ENCODE measurements at regions not wholly inside any gene's neighbourhood (a gene's known extent, or its start where the extent isn't known, plus 50 kb on each side); places are given as distances from the start of the nearest gene placed in this dataset.

- no peak for TF ChIP-seq TP53 (CRISPR knock-in tag; IDR thresholded peaks at IDR 0.05)
- TF ChIP-seq NR2C2 (CRISPR knock-in tag; IDR thresholded peaks at IDR 0.05), result no peak
- no peak for TF ChIP-seq NFE2L1 (CRISPR knock-in tag; IDR thresholded peaks at IDR 0.05)
- TF ChIP-seq, protein P1, sequence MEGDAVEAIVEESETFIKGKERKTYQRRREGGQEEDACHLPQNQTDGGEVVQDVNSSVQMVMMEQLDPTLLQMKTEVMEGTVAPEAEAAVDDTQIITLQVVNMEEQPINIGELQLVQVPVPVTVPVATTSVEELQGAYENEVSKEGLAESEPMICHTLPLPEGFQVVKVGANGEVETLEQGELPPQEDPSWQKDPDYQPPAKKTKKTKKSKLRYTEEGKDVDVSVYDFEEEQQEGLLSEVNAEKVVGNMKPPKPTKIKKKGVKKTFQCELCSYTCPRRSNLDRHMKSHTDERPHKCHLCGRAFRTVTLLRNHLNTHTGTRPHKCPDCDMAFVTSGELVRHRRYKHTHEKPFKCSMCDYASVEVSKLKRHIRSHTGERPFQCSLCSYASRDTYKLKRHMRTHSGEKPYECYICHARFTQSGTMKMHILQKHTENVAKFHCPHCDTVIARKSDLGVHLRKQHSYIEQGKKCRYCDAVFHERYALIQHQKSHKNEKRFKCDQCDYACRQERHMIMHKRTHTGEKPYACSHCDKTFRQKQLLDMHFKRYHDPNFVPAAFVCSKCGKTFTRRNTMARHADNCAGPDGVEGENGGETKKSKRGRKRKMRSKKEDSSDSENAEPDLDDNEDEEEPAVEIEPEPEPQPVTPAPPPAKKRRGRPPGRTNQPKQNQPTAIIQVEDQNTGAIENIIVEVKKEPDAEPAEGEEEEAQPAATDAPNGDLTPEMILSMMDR (IDR thresholded peaks at IDR 0.05), result no peak
- TF ChIP-seq TEAD4 (CRISPR knock-in tag; IDR thresholded peaks at IDR 0.05), result no peak
- no peak for TF ChIP-seq CREM (CRISPR knock-in tag; IDR thresholded peaks at IDR 0.05)
- TF ChIP-seq CREB1 (CRISPR knock-in tag; IDR thresholded peaks at IDR 0.05), result no peak
Measured at GRCh38 chr13:83940742-83941141, 58.5 kb upstream of the SLITRK1 start.
